K562 (cell line): ENCODE measurements at regions not wholly inside any gene's neighbourhood (a gene's known extent, or its start where the extent isn't known, plus 50 kb on each side); places are given as distances from the start of the nearest gene placed in this dataset.
A peak's percentile ranks its signal among the peaks of the same experiment; 100 is the strongest.

Source experiments
- BRD9 ChIP-seq: fragments of 450-650 bp; IDR thresholded peaks from 2 replicates; pipeline ENCODE4 v1.6.1; 2018; ENCODE audit warnings: low read depth; ENCODE audit not compliant: partially characterized antibody
- CBFB ChIP-seq: sonication (generic); formaldehyde crosslinking; IDR thresholded peaks from 2 replicates; pipeline ENCODE4 v1.4.0; 2020; ENCODE audit warnings: mild to moderate bottlenecking, missing genetic modification reagents
- CCAR2 ChIP-seq: fragments of 200-400 bp; formaldehyde crosslinking; IDR thresholded peaks from 2 replicates; pipeline ENCODE4 v1.6.1; 2017; ENCODE audit warnings: mild to moderate bottlenecking, low read depth, low read length
- GMEB1 ChIP-seq: fragments of 250-450 bp; sonication (Bioruptor Pico); IDR thresholded peaks from 2 replicates; pipeline ENCODE4 v1.4.0; 2020; ENCODE audit warnings: mild to moderate bottlenecking
- HDAC1 ChIP-seq, 2 experiments: fragments of 450-650 bp; IDR thresholded peaks; 2 replicates each; pipeline ENCODE4 v1.6.1; 2016 to 2017; ENCODE audit warnings: inconsistent platforms in 1 of 2, mild to moderate bottlenecking in 1 of 2, moderate library complexity in 1 of 2
- HDGF ChIP-seq: fragments of 450-650 bp; IDR thresholded peaks from 2 replicates; pipeline ENCODE4 v1.6.1; 2016
- ILK ChIP-seq: fragments of 450-650 bp; IDR thresholded peaks from 2 replicates; pipeline ENCODE4 v1.6.1; 2016; ENCODE audit warnings: missing genetic modification characterization, low read depth, mild to moderate bottlenecking, missing compliant biosample characterization, moderate library complexity, borderline replicate concordance
- JUN ChIP-seq, 2 experiments: sonication (generic) in 1 of 2; formaldehyde crosslinking in 1 of 2; IDR thresholded peaks; 2 replicates each; pipeline versions ENCODE4 v1.6.1 to v1.8.0; 2012 to 2022; ENCODE audit warnings: borderline replicate concordance in 2 of 2, mild to moderate bottlenecking in 2 of 2, improper control_type of control experiment in 1 of 2, low read depth in 1 of 2, low read length in 1 of 2, missing genetic modification reagents in 1 of 2
- JUND ChIP-seq, 2 experiments: IDR thresholded peaks; 2 replicates in 1 of 2; 3 replicates in 1 of 2; pipeline ENCODE4 v1.6.1; 2011; ENCODE audit warnings: borderline replicate concordance in 2 of 2, low read depth in 2 of 2, low read length in 2 of 2, improper control_type of control experiment in 1 of 2, missing biosample characterization in 1 of 2, missing genetic modification characterization in 1 of 2, missing genetic modification reagents in 1 of 2
- KLF16 ChIP-seq: IDR thresholded peaks from 2 replicates; pipeline ENCODE4 v1.6.1; 2016; ENCODE audit warnings: antibody characterized with exemption
- MBD2 ChIP-seq: sonication (generic); IDR thresholded peaks from 2 replicates; pipeline ENCODE4 v1.6.1; 2016; ENCODE audit warnings: low read depth, borderline replicate concordance
- MTA1 ChIP-seq: fragments of 450-650 bp; IDR thresholded peaks from 2 replicates; pipeline ENCODE4 v1.6.1; 2017; ENCODE audit warnings: borderline replicate concordance
- PHB2 ChIP-seq: fragments of 450-650 bp; IDR thresholded peaks from 2 replicates; pipeline ENCODE4 v1.6.1; 2017; ENCODE audit warnings: low read depth
- PML ChIP-seq: IDR thresholded peaks from 2 replicates; pipeline ENCODE4 v1.6.1; 2012; ENCODE audit warnings: low read length, inconsistent platforms
- POLR2B ChIP-seq: fragments of 450-650 bp; IDR thresholded peaks from 2 replicates; pipeline ENCODE4 v1.6.1; 2018; ENCODE audit warnings: low read depth; ENCODE audit not compliant: partially characterized antibody
- RBFOX2 ChIP-seq: fragments of 200-400 bp; formaldehyde crosslinking; IDR thresholded peaks from 2 replicates; pipeline ENCODE4 v1.6.1; 2017; ENCODE audit warnings: low read depth, mild to moderate bottlenecking, low read length, moderate library complexity
- RHOXF2B ChIP-seq: fragments of 250-450 bp; sonication (Bioruptor Pico); conservative IDR thresholded peaks from 2 replicates; pipeline ENCODE4 v1.5.1; 2021
- SMC3 ChIP-seq: conservative IDR thresholded peaks from 2 replicates; pipeline ENCODE4 v1.6.1; 2011; ENCODE audit warnings: low read depth, low read length, improper control_type of control experiment; ENCODE audit not compliant: insufficient read depth
- SNRNP70 ChIP-seq: fragments of 200-400 bp; formaldehyde crosslinking; optimal IDR thresholded peaks from 2 replicates; pipeline ENCODE3; 2017; ENCODE audit warnings: low read depth, low read length
- YY1 ChIP-seq, 3 experiments: IDR thresholded peaks; 2 replicates each; pipeline ENCODE4 v1.6.1; 2011; ENCODE audit warnings: low read length in 2 of 3, mild to moderate bottlenecking in 2 of 3, moderate library complexity in 2 of 3, borderline replicate concordance in 1 of 3, control low read depth in 1 of 3, low read depth in 1 of 3; ENCODE audit not compliant: insufficient read depth in 3 of 3, insufficient replicate concordance in 2 of 3, control insufficient read depth in 1 of 3, insufficient read length in 1 of 3; ENCODE audit errors: extremely low read depth in 1 of 3
- ZBTB1 ChIP-seq: sonication (generic); formaldehyde crosslinking; IDR thresholded peaks from 2 replicates; pipeline ENCODE4 v1.8.1; 2023; ENCODE audit warnings: missing genetic modification reagents, low read depth, mild to moderate bottlenecking, borderline replicate concordance
- ZNF592 ChIP-seq: fragments of 450-650 bp; IDR thresholded peaks from 2 replicates; pipeline ENCODE4 v1.6.1; 2017; ENCODE audit warnings: antibody characterized with exemption, mild to moderate bottlenecking
- ZNF668 ChIP-seq: fragments of 250-450 bp; sonication (Bioruptor Pico); IDR thresholded peaks from 2 replicates; pipeline ENCODE4 v1.8.0; 2022; ENCODE audit warnings: mild to moderate bottlenecking, inconsistent platforms
- ZNF830 ChIP-seq: fragments of 250-450 bp; sonication (Bioruptor Pico); IDR thresholded peaks from 2 replicates; pipeline ENCODE4 v1.5.0; 2021; ENCODE audit warnings: mild to moderate bottlenecking

GRCh38 chr4:10326075-10326474 lies 131.2 kb downstream of the ZNF518B start (continued):
- TF ChIP-seq MTA1, result peak; percentile 61; the same call in 1 of the 2 replicates
- TF ChIP-seq ZBTB1 (CRISPR knock-in tag), result no peak
- TF ChIP-seq CBFB (CRISPR knock-in tag), result no peak
- TF ChIP-seq RHOXF2B (CRISPR knock-in tag), result no peak
- no peak for TF ChIP-seq HDGF
- peak; percentile 97 for TF ChIP-seq PML
- TF ChIP-seq MBD2, result peak; percentile 86
- no peak for TF ChIP-seq GMEB1 (CRISPR knock-in tag)
- peak in 1 of 2 experiments; percentile 57; a peak in 2 of 4 replicates for TF ChIP-seq HDAC1 (IDR thresholded peaks at IDR 0.05)
- TF ChIP-seq ILK (tag), result 0 out of 2 replicates have a peak, but pooled peaks have one; percentile 35
- no peak for TF ChIP-seq RBFOX2
- TF ChIP-seq PHB2, result peak; percentile 86; the same call in 1 of the 2 replicates
- TF ChIP-seq BRD9, result peak; percentile 67
- no peak for TF ChIP-seq SMC3
- TF ChIP-seq POLR2B, result no peak
- peak; percentile 76 for TF ChIP-seq JUND (IDR thresholded peaks at IDR 0.05; ENCODE audit: borderline replicate concordance, low read depth, low read length)
- peak; percentile 74; the same call in 2 of the 3 replicates for TF ChIP-seq JUND (tag; IDR thresholded peaks at IDR 0.05; ENCODE audit: borderline replicate concordance, low read depth, low read length)
- TF ChIP-seq JUN (IDR thresholded peaks at IDR 0.05; ENCODE audit: borderline replicate concordance, low read depth, low read length), result 0 out of 2 replicates have a peak, but pooled peaks have one; percentile 8
- no peak for TF ChIP-seq JUN (CRISPR knock-in tag; IDR thresholded peaks at IDR 0.05; ENCODE audit: borderline replicate concordance)
- TF ChIP-seq ZNF668 (CRISPR knock-in tag), result no peak
- TF ChIP-seq KLF16, result peak; percentile 93
- no peak for TF ChIP-seq ZNF830 (CRISPR knock-in tag)
- TF ChIP-seq YY1 (IDR thresholded peaks at IDR 0.05; ENCODE audit: borderline replicate concordance in 1 of 3, control insufficient read depth in 1 of 3, extremely low read depth in 1 of 3, insufficient read depth in 3 of 3, insufficient read length in 1 of 3, insufficient replicate concordance in 2 of 3, low read depth in 1 of 3, low read length in 2 of 3), result no peak
- no peak for TF ChIP-seq SNRNP70
- no peak for TF ChIP-seq CCAR2
- TF ChIP-seq ZNF592, result peak; percentile 83; the same call in 1 of the 2 replicates
